ENCODE measurements at regions not wholly inside any gene's neighbourhood (a gene's known extent, or its start where the extent isn't known, plus 50 kb on each side); places are given as distances from the start of the nearest gene placed in this dataset.

- no peak overlapping the region for H3K4me3 Mint-ChIP-seq
- no peaks in the 10 kb centered on the region for H3K36me3 Mint-ChIP-seq (ENCODE audit: insufficient read depth in 2 of 2)
- no peak overlapping the region for H3K27ac Mint-ChIP-seq
- H3K9me3 Mint-ChIP-seq, result no peaks in the 10 kb centered on the region
- ATAC-seq (replicated peaks in 1 of 2) (no peak), DNase-seq (no peak)
- H3K4me1 Mint-ChIP-seq (ENCODE audit: low read depth), result peaks cover 16% of the 10 kb centered on the region
- peaks cover 28% of the 10 kb centered on the region for H3K27me3 Mint-ChIP-seq (ENCODE audit: low read depth)
These were observed 159.3 kb downstream of the BRD1 start for GRCh38 chr22:49668402-49668801.

GRCh38 chr22:49667236-49667635, 160.4 kb downstream of the BRD1 start:
- H3K36me3 Mint-ChIP-seq (ENCODE audit: insufficient read depth in 2 of 2), result no peaks in the 10 kb centered on the region
- peaks cover 23% of the 10 kb centered on the region for H3K27me3 Mint-ChIP-seq (ENCODE audit: low read depth)
- H3K9me3 Mint-ChIP-seq, result no peaks in the 10 kb centered on the region
- ATAC-seq (replicated peaks in 1 of 2), result no peak
- peak overlapping the region; percentile 43 to 84 for H3K4me3 Mint-ChIP-seq
- peaks cover 16% of the 10 kb centered on the region for H3K4me1 Mint-ChIP-seq (ENCODE audit: low read depth)
- no peak for DNase-seq
- peak overlapping the region; percentile 83 for H3K27ac Mint-ChIP-seq

- no peaks in the 10 kb centered on the region for H3K9me3 Mint-ChIP-seq
- H3K36me3 Mint-ChIP-seq (ENCODE audit: insufficient read depth in 2 of 2), result no peaks in the 10 kb centered on the region
- DNase-seq (no peak), ATAC-seq (replicated peaks in 1 of 2) (no peak)
- H3K27ac Mint-ChIP-seq, result no peak overlapping the region
- peaks cover 12% of the 10 kb centered on the region for H3K4me1 Mint-ChIP-seq (ENCODE audit: low read depth)
- H3K4me3 Mint-ChIP-seq, result peak overlapping the region in 1 of 2 donors; percentile 43
- peaks cover 14% of the 10 kb centered on the region for H3K27me3 Mint-ChIP-seq (ENCODE audit: low read depth)
These were observed 161.4 kb downstream of the BRD1 start for GRCh38 chr22:49666146-49666809.

- H3K27me3 Mint-ChIP-seq (ENCODE audit: low read depth), result peaks cover 10% of the 10 kb centered on the region
- DNase-seq (no peak), ATAC-seq (replicated peaks in 1 of 2) (no peak)
- H3K4me3 Mint-ChIP-seq, result no peak overlapping the region
- no peaks in the 10 kb centered on the region for H3K36me3 Mint-ChIP-seq (ENCODE audit: insufficient read depth in 2 of 2)
- H3K27ac Mint-ChIP-seq, result no peak overlapping the region
- H3K4me1 Mint-ChIP-seq (ENCODE audit: low read depth), result peaks cover 9% of the 10 kb centered on the region
- H3K9me3 Mint-ChIP-seq, result no peaks in the 10 kb centered on the region
These were observed 162.8 kb downstream of the BRD1 start for GRCh38 chr22:49664891-49665290.

- H3K9me3 Mint-ChIP-seq, result no peaks in the 10 kb centered on the region
- H3K27ac Mint-ChIP-seq, result no peak overlapping the region
- H3K4me3 Mint-ChIP-seq, result no peak overlapping the region
- no peak for ATAC-seq (replicated peaks in 1 of 2)
- DNase-seq, result no peak
- H3K36me3 Mint-ChIP-seq (ENCODE audit: insufficient read depth in 2 of 2), result no peaks in the 10 kb centered on the region
- peaks cover 6% of the 10 kb centered on the region for H3K27me3 Mint-ChIP-seq (ENCODE audit: low read depth)
- H3K4me1 Mint-ChIP-seq (ENCODE audit: low read depth), result peaks cover 9% of the 10 kb centered on the region
These were observed 163.2 kb downstream of the BRD1 start for GRCh38 chr22:49664371-49664881.

GRCh38 chr22:49663823-49664222, 163.8 kb downstream of the BRD1 start:
- H3K4me3 Mint-ChIP-seq, result no peak overlapping the region
- no peaks in the 10 kb centered on the region for H3K36me3 Mint-ChIP-seq (ENCODE audit: insufficient read depth in 2 of 2)
- H3K27ac Mint-ChIP-seq, result no peak overlapping the region
- ATAC-seq (replicated peaks in 1 of 2), result no peak
- H3K27me3 Mint-ChIP-seq (ENCODE audit: low read depth), result peaks cover under 1% of the 10 kb centered on the region
- H3K9me3 Mint-ChIP-seq, result no peaks in the 10 kb centered on the region
- H3K4me1 Mint-ChIP-seq (ENCODE audit: low read depth), result peaks cover 9% of the 10 kb centered on the region
- no peak for DNase-seq

GRCh38 chr22:49663311-49663711, 164.4 kb downstream of the BRD1 start:
- peaks cover 9% of the 10 kb centered on the region for H3K4me1 Mint-ChIP-seq (ENCODE audit: low read depth)
- no peak overlapping the region for H3K4me3 Mint-ChIP-seq
- DNase-seq, result no peak
- H3K36me3 Mint-ChIP-seq (ENCODE audit: insufficient read depth in 2 of 2), result no peaks in the 10 kb centered on the region
- no peak overlapping the region for H3K27ac Mint-ChIP-seq
- no peaks in the 10 kb centered on the region for H3K9me3 Mint-ChIP-seq
- no peaks in the 10 kb centered on the region for H3K27me3 Mint-ChIP-seq (ENCODE audit: low read depth)
- ATAC-seq (replicated peaks in 1 of 2), result no peak

- no peaks in the 10 kb centered on the region for H3K36me3 Mint-ChIP-seq (ENCODE audit: insufficient read depth in 2 of 2)
- peaks cover 15% of the 10 kb centered on the region for H3K4me1 Mint-ChIP-seq (ENCODE audit: low read depth)
- H3K9me3 Mint-ChIP-seq, result no peaks in the 10 kb centered on the region
- DNase-seq, result no peak
- H3K27me3 Mint-ChIP-seq (ENCODE audit: low read depth), result no peaks in the 10 kb centered on the region
- H3K4me3 Mint-ChIP-seq, result no peak overlapping the region
- no peak overlapping the region for H3K27ac Mint-ChIP-seq
- no peak for ATAC-seq (replicated peaks in 1 of 2)
These were observed 165.0 kb downstream of the BRD1 start for GRCh38 chr22:49662681-49663080.

GRCh38 chr22:49660794-49661781, 166.6 kb downstream of the BRD1 start:
- H3K36me3 Mint-ChIP-seq (ENCODE audit: insufficient read depth in 2 of 2), result peaks cover 3 to 5% of the 10 kb centered on the region in 2 donors
- ATAC-seq (replicated peaks in 1 of 2) (no peak), DNase-seq (no peak)
- no peaks in the 10 kb centered on the region for H3K9me3 Mint-ChIP-seq
- peaks cover 16% of the 10 kb centered on the region for H3K4me1 Mint-ChIP-seq (ENCODE audit: low read depth)
- no peak overlapping the region for H3K27ac Mint-ChIP-seq
- no peaks in the 10 kb centered on the region for H3K27me3 Mint-ChIP-seq (ENCODE audit: low read depth)
- H3K4me3 Mint-ChIP-seq, result no peak overlapping the region

GRCh38 chr22:49660321-49660720, 167.4 kb downstream of the BRD1 start:
- H3K4me1 Mint-ChIP-seq (ENCODE audit: low read depth), result peaks cover 23% of the 10 kb centered on the region
- DNase-seq (no peak), ATAC-seq (replicated peaks in 1 of 2) (no peak)
- H3K27ac Mint-ChIP-seq, result no peak overlapping the region
- no peaks in the 10 kb centered on the region for H3K27me3 Mint-ChIP-seq (ENCODE audit: low read depth)
- H3K9me3 Mint-ChIP-seq, result no peaks in the 10 kb centered on the region
- H3K36me3 Mint-ChIP-seq (ENCODE audit: insufficient read depth in 2 of 2), result peaks cover 3 to 9% of the 10 kb centered on the region in 2 donors
- no peak overlapping the region for H3K4me3 Mint-ChIP-seq

GRCh38 chr22:49659924-49660315, 167.8 kb downstream of the BRD1 start:
- H3K36me3 Mint-ChIP-seq (ENCODE audit: insufficient read depth in 2 of 2), result peaks cover 3 to 11% of the 10 kb centered on the region in 2 donors
- no peak overlapping the region for H3K27ac Mint-ChIP-seq
- H3K4me1 Mint-ChIP-seq (ENCODE audit: low read depth), result peaks cover 27% of the 10 kb centered on the region
- H3K27me3 Mint-ChIP-seq (ENCODE audit: low read depth), result no peaks in the 10 kb centered on the region
- no peak overlapping the region for H3K4me3 Mint-ChIP-seq
- DNase-seq (no peak), ATAC-seq (replicated peaks in 1 of 2) (no peak)
- no peaks in the 10 kb centered on the region for H3K9me3 Mint-ChIP-seq

GRCh38 chr22:49659281-49659923, 168.3 kb downstream of the BRD1 start:
- no peaks in the 10 kb centered on the region for H3K27me3 Mint-ChIP-seq (ENCODE audit: low read depth)
- H3K4me3 Mint-ChIP-seq, result no peak overlapping the region
- no peak for DNase-seq

GRCh38 chr22:49658902-49659280, 168.8 kb downstream of the BRD1 start:
- no peak for DNase-seq

More at GRCh38 chr22:49659281-49659923, 168.3 kb downstream of the BRD1 start:
- H3K36me3 Mint-ChIP-seq (ENCODE audit: insufficient read depth in 2 of 2), result peaks cover 3 to 13% of the 10 kb centered on the region in 2 donors
- H3K27ac Mint-ChIP-seq, result no peak overlapping the region
- peaks cover 33% of the 10 kb centered on the region for H3K4me1 Mint-ChIP-seq (ENCODE audit: low read depth)
- ATAC-seq (replicated peaks in 1 of 2), result no peak
- no peaks in the 10 kb centered on the region for H3K9me3 Mint-ChIP-seq

More at GRCh38 chr22:49658902-49659280, 168.8 kb downstream of the BRD1 start:
- Mint-ChIP-seq H3K9me3 (no peaks in the 10 kb centered on the region), H3K27ac (no peak overlapping the region), H3K36me3 (ENCODE audit: insufficient read depth in 2 of 2) (peaks cover 3 to 13% of the 10 kb centered on the region in 2 donors), H3K4me3 (peak overlapping the region in 1 of 2 donors; percentile 51), H3K4me1 (ENCODE audit: low read depth) (peaks cover 34% of the 10 kb centered on the region), H3K27me3 (ENCODE audit: low read depth) (no peaks in the 10 kb centered on the region)
- no peak for ATAC-seq (replicated peaks in 1 of 2)
